NCI-H2227 treated with DMSO at 0.1 percent for 48 hours (cell line): ENCODE measurements at regions not wholly inside any gene's neighbourhood (a gene's known extent, or its start where the extent isn't known, plus 50 kb on each side); places are given as distances from the start of the nearest gene placed in this dataset.

Experiments used
- DNase-seq: peaks from one replicate; lab custom pipeline; 2025; lab: John Stamatoyannopoulos, UW

DNA sequence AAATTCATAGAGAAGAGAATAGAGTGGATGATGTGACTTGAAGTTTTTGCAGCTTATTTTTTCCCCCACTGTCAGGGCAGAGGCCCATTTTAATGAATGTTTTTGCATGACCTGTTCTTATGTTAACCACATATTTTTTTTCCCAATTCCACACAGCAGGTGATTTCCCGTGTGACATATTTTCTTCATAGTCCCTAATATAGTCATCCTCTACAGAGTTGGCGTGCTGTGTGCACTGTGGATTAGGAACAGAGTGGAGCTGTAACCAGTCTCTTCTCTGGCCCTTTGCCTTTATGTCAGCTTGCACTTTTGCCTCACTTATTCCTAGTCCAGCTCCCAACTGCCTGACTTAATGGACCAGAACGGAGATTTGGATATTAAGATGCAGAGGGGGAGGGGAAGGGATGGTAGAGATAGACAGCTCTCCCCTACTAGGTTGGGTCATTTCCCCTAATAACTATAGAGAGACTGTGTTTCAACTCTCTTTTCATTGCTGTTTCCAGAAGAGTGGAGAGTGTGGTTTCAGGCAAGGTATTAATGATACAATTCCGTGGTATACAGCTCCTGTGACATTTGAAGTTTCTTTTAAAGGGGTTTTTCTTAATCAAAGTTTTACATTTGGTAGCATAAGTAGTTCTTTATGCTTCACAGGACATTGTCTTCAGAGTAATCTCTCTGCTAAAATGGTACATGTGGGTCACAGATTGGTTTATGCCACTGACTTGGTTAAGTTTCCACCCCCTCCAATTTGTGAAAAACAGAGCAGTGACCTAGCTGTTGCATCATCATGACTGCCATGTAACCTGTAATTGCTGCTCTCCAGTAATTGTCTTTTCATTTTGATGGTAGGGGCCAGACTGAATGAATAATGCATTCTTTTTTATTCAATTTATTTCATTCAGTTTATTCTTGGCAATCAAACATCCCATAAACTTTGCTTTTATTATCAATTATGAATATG is 161.3 kb downstream of the HAUS1 start:
- DNase-seq, result peak; percentile 17

DNA sequence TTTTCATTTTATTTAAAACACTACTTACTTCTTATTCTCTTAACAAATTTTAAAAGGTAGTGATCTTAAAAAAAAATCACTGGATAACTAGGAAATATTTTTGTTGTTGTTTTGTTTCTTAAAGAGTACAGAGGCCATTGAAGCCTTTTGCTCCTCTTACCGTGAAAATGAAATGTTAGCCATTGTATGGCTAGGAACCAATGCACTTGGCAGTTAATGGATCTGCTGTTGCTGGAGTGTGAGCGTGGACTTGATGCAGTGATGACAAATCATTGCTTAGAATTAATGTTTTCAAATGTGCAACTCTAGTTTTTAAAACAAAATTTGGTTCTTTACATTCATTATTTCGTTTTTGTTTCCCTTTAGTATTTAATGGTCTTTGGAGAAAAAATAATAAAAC is 162.3 kb downstream of the HAUS1 start:
- no peak for DNase-seq

DNA sequence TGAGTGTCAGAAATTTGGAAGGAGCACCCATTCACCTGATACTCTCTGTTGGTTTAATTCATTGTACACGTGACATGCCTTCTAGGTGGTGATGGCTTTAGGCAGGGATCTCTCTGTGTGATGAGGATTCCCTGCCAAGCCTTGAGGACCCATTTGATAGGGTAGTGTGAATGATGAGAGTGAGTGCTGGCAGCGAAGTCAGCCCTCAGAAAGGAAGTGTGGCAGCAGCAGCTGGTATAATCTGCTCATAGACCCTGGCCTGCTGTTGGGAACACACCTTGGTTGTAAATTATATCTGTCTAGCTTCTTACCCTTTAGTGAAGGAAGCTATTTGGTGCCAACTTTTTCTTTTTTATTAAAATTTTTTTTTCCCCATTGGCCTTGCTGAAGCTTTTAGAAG is 164.5 kb downstream of the HAUS1 start:
- no peak for DNase-seq

DNA sequence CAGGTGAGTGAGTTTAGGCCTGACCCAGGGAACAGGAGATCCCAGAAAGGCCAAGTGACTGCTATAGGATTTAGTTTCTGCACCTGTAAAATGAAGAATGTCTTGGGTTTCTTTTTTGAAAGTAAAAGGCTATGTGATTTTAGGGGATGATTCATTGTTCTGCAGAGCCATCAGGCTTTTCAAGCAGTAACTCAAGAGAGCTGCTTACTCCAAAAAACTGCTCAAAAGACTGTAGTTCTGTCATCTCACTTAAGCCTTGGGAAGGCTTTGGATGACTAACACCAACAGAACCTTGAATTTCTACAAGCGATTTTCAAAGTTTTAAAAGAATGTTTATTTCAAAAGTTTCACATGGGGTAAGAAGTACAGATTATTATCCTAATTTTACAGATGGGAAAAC is 165.1 kb downstream of the HAUS1 start:
- no peak for DNase-seq

DNA sequence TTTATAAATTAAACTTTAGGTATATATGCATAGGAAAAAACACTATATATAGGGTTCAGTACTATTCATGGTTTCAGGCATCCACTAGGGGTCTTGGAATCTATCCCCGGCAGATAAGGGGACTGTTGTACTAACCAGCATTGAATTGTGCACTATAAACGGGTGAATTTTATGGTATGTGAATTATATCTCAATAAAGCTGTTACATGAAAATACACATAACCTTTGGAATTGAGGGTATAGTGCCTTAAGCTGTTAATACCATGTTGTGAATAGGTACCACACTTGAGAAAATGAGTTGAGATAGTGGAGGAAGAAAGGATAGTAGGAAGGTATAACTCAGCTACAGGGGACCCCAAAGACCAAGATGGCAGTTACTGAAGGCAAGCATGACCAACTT is 167.3 kb downstream of the HAUS1 start:
- no peak for DNase-seq

DNA sequence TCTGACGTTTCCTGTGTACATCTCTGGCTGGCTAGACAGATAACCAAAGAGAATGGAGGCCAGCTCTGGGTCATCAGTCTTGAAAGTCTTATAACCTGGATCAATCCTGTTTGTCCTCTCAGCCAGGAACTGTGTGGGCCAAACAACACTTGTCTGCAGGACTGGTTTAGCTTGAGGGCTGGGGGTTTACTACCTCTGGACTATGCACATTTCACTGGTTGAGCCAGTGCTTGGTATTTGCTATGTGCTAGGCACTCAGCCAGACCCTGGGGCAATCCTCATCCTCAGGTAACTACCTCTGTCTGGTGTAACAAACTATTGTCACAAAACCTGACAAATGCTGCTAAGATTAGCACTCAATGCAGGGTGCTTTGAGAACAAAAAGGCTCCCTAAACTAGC is 169.7 kb downstream of the HAUS1 start:
- DNase-seq, result no peak

DNA sequence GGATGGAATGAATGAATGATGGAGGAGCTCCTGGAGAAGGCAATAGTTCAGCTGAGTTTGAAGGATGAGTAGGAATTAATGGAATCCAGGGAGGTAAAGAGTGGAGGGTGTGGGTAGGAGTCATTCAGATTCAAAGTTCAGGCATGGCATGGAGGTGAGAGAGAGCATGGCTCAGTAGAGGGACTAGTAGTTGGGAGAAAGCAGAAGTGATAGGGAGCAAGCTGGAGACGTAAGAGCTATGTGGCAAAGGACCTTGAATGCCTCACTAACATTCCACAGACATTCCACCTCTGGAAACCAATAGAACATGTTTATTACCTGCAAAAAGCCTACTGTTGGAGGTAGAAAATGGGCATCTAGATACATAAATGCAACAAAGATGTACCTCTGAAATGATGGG is 170.1 kb downstream of the HAUS1 start:
- no peak for DNase-seq

DNA sequence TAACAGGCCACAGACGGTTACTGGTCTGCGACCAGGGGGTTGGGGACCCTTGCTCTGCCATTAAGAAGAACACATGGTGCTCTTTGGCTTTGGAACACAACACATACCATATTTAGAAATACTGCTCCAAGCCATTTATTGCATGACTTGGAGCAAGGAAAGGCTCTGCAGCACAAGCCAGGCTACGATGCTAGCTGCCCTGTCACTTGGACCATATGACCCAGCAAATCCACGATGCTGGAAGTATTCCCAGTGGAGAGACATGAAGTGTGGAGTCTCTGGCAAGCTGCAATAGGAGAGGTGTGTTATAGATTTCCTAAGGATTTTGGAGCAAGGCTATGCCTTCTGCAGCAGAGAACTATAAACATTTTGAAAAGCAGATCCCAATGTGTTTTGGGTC is 171.2 kb downstream of the HAUS1 start:
- no peak for DNase-seq

DNA sequence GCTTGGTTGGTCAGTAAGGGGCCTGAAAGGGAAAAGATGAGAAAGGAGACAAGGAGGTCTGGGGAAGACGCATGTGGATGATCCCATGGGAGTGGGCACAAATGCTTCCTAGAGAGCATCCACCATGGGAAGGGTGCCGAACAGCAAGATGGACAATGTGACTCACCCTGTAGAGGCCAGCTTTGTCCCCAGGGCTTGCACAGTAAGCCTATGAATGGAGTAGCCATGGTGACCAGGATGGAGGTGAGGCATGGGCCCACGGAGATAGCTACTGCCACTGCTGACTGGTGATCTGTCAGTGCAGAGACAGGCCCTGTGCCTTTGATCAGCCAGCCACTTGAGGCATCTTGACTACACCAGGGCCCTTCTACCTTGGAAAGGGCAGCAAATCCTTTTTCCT is 172.6 kb downstream of the HAUS1 start:
- no peak for DNase-seq

DNA sequence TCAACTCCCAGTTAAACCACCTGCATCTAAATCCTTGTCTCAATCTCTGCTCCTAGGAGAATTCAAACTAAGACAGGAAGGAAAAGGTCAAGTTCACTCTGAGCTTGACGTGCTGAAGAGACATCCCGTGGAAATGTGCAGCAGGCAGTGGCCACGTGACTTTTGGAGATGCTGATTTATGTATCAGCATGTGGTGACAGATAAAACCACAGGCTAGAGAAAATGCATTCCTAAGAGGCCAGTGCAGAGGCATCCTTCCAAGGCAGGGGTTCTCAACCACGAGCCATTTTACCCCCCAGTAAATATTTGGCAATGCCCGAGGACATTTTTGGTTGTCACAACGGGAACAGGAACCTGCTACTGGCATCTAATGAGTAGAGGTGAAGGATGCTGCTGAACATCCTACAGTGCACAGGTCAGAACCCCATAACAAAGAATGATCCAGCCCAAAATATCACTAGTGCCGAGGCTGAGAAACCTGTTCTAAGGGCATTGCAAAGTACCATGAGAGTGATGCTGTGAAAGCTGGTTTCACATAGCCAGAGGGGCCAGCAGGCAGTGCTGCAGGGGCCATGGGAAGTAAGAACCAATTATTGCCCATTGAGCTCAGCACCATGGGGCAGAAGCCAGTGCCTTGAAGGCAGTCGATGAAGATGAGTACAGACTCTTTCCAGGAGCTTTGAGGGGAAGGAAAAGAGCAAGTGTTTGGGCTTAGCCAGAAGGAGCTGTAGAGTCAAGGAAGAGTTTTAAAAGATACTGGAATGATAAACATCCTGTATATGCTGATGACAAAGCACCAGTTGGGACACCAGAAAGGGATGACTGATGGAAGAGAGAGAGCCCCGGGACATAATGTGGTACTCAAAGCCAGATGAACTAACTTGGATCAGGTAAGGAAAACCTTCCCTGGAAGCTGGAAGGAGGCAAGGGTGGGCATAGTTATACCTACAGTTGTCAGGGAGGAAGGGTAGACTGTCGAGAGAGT is 174.6 kb downstream of the HAUS1 start:
- peak; percentile 61 for DNase-seq

DNA sequence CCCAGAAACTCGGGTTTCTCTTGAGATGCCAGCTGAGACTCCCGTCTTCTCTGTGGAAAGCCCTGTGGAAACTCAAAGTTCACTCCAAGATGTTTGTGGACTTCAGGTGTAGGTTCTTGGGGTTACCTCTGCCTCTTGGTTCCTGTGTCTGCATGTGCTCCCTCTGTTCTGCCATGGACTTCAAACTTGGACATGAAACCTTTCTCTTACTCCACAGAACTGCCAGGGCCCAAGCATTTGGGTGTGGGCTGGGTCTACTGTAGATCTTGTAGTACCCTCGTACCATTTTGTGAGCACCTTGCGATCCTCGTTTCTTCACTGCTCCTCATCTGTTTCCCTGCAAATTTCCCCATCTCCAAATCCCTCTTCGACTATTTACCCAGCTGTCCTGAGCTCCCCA is 175.5 kb downstream of the HAUS1 start:
- no peak for DNase-seq

DNA sequence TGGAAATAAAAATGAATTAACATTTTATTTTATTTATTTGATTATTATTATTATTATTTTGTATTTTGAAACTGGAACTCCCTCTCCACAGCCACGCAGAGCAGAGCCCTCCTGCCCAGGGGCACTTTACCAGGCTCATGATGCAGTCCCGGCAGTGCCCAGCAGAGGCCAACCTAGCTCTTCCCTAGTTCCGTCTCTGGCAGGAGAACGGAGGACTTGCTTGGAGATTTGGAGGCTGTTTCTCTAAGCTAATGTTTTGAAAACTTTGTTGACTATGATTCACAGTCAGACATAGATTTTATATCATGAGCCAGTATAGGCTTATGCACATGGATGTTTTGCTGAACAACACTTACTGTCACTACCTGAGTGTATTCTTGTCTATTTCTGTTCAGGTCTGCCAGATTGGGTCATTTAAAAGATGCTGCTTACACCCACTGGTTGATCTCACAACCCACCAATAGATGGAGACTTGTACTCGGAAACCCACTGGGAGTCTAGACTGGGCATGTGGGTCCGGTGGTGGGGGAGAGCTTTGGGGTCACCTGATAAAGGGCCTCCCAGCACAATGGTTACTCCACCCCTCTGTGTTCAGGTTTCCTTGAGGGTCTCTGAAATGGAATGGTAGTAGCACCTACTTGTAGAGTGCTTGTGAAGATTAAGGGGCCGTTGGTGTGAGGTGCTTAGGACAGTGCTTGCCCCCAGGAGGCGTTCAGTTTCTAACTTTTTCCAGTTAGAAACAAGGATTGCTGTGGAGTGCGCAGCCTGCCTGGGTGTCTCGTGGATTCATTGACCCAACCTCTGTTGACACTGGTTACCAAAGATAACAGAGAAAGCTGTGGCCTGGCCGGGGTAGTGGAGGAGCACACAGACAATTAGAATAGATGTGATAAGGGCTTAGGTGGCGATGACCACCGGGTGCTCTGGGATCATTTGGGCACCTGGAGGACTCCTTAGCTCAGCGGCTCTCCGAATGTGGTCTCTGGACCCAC is 177.3 kb downstream of the HAUS1 start:
- peak; percentile 64 for DNase-seq

DNA sequence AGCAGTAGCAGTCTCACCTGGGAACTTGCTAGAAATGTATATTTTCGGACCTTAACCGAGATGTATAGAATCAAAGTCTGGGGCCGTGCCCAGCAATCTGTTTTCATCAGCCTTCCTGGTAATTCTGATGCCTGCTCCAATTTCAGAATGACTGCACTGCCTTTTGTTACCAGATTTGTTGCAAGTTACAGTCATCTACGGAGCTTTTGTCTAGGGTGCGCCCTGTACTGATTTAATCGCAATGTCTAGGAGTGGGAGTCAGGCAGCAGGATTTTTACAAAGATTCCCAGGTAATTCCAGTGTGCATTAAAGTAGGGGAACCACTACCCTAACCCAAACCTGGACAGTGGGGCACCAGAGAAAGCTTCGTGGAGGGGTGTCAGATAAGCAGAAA is 178.0 kb downstream of the HAUS1 start:
- DNase-seq, result no peak

DNA sequence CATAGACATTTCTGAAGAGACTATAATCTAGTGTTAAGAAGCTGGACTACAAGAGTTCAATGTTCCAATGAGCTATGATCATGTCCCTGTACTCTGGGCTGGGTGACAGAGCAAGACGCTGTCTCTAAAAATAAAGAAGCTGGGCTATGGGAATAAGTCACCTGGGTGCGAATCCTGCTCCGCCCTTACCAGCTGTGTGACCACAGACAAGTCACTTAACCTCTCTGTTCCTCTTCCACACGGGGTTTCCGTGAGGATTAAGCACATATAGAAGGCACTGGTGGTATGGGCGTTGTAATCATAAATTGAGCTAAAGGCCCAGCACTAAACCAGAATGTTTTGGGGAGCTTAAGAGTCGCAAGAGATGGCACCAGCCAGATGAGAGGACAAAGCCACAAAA is 178.5 kb downstream of the HAUS1 start:
- DNase-seq, result no peak

DNA sequence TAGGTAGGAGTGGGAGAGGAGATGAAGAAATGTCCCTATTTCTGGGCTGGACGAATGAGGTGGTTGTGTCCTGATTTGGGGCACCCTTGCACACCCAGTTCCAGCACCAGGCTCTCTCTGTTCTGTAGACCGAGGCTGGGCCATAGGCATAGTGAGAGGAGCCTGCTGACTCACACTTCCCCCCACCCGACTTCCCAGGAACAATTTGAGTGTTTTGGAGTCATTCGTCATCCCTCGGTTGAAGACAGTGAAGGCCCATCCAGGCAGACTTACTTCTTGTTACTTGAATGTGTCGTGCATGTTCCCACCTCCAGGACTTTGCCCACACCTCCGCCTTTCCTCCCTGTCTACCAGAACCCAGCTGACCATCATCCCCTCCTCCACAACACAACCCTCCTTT is 179.1 kb downstream of the HAUS1 start:
- no peak for DNase-seq

DNA sequence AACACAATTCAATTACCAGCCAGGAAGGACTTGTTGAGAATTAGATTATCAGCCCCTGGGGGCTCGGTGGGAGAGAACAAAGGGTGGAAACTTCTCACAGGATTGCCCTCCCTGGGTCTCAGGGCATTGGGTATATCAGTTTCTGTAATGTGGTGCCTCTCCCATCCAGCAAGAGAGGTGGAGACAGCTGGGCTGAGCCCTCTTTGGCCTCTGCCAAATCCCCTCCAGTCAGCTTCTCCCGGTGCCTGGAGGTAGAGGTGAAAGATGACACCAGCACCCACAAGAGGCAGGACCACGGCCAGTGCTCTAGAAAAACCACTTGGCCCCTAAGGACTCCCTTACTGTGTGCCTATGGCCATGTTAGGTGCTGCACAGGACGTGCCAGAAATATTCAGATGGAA is 179.7 kb downstream of the HAUS1 start:
- no peak for DNase-seq

DNA sequence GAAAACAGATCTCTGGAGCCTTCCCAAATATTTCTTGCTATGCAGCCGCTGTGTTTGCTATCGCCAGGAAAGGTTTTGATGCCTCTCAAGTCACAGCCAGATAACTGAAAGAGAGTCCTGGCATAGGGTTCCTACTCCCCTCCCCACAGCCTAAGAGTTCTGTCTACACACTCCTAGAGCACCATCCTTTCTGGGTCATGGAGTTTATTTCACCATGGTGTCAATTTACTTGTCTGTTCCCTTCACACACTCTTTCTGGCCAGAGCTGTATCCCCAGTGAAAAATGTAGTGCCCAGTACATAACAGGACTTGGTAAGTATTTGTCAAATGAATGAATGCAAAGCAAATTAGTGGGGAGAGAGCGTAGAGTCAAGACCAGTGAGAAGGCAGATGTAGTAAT is 185.3 kb downstream of the HAUS1 start:
- DNase-seq, result no peak

DNA sequence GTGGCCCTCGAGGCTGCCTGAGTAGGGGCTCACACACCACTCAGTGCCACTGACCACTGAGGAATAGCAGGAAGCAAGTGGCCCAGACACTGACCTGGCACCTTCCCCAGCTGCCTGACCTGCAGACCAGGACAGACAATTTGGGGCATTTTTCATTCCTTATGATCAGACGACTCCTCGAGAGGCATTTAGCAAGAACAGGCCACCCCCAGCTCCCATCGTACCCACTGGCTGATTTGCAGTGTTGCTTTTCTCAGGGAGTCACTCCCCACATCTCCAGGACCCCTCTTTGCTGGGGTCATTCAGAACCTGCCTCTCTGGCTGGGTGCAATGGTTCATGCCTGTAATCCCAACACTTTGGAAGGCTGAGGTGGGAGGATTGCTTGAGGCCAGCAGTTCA is 185.7 kb downstream of the HAUS1 start:
- DNase-seq, result no peak

DNA sequence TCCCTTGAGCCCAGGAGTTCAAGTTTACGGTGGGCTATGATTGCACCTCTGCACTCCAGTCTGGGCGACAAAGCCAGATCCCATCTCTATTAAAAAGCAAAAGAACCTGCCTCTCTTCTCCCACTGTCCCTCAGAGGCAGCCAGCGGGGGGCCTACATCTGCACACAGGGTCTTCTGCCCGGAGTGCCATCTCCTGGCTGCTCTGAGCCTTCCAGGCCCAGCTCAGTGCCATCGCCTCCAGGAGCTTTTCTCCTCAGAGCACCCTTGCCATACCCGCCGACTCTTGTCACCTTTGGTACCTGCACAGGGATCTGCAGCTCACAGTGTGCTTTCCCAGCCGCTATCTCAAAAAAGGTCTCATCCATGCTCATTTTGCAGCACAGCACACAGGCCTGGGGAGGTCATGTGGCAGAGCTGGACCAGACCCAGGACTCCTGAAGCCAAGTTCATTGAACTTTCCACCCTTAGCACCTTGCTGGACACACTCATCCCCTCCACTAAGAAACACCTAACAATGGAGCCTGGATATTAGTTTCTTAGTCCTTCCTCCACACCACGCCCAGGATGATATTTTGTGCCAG is 186.3 kb downstream of the HAUS1 start:
- DNase-seq, result no peak

DNA sequence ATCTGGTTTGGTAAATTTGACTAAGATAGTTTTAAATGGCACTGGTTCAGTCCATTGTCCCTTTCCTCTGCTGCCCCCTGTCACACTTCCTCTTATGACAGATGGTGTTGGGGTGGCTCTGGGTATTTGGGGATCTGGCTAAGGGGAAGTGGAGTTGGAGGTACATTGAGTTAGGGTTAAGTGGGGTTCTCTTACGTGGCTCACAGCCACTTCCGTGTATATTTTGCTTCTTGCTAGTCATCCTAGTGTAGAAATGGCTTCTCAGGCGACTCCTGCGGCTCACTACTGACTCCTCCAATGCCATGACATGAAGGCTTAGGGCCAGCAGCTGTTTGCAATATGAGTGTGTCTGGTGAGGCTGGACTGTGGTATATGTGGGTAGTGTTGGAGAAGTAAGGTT is 187.0 kb downstream of the HAUS1 start:
- DNase-seq, result no peak

DNA sequence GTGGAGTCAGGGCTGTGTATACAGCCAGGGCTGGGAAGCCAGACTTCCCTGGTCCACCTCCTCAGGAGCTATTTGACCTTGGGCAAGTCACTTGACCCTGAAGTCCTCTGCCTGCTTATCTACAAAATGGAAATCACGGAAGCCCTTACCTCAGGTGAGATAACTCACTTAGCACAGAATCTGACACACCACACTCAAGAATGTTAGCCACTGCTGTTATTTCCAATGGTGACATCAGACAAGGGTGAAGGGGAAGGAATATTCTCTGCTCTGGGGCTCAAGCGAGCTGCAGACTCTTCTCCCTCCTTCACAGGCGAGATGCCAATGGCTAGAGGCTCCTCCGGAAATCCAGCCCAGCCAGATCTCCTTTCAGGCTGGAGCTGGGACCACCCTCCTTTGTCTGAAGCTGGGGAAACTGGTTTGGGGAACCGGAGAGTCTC is 189.6 kb downstream of the HAUS1 start:
- DNase-seq, result no peak
